A204.1 (cell line): ENCODE measurements at regions not wholly inside any gene's neighbourhood (a gene's known extent, or its start where the extent isn't known, plus 50 kb on each side); places are given as distances from the start of the nearest gene placed in this dataset.
"Not testable (repeated sequence)": the region's sequence is repeated elsewhere in the genome, so short reads cannot be mapped to it uniquely, and the experiment has no call there.

ENCODE experiments used
- FAIRE-seq: peaks from 2 replicates; lab custom pipeline; 2012; peaks lifted over from hg19 to GRCh38; lab: Jason Lieb, UNC

- FAIRE-seq, result no peak
These were observed 437.9 kb downstream of the AACS start for GRCh38 chr12:125503128-125503527.

- no peak for FAIRE-seq
These were observed 444.0 kb downstream of the AACS start for GRCh38 chr12:125509195-125509594.

- FAIRE-seq, result no peak
These were observed 447.5 kb downstream of the AACS start for GRCh38 chr12:125512541-125513298.

- no peak for FAIRE-seq
These were observed 450.7 kb downstream of the AACS start for GRCh38 chr12:125515887-125516286.

- FAIRE-seq, result no peak
These were observed 452.8 kb downstream of the AACS start for GRCh38 chr12:125518074-125518473.

- no peak for FAIRE-seq
These were observed 453.9 kb downstream of the AACS start for GRCh38 chr12:125519026-125519651.

- FAIRE-seq, result no peak
These were observed 460.6 kb downstream of the AACS start for GRCh38 chr12:125525879-125526278.

- FAIRE-seq, result no peak
These were observed 463.0 kb downstream of the AACS start for GRCh38 chr12:125528281-125528680.

- no peak for FAIRE-seq
These were observed 465.0 kb downstream of the AACS start for GRCh38 chr12:125530201-125530600.

GRCh38 chr12:125530876-125531275 lies 465.6 kb downstream of the AACS start:
- FAIRE-seq, result no peak

GRCh38 chr12:125531574-125531973 lies 466.3 kb downstream of the AACS start:
- FAIRE-seq, result no peak

GRCh38 chr12:125533434-125534029 lies 468.3 kb downstream of the AACS start:
- no peak for FAIRE-seq

GRCh38 chr12:125538401-125539199 lies 473.4 kb downstream of the AACS start:
- FAIRE-seq, result no peak

GRCh38 chr12:125540580-125541204 lies 475.5 kb downstream of the AACS start:
- no peak for FAIRE-seq

GRCh38 chr12:125544960-125545359 lies 479.7 kb downstream of the AACS start:
- no peak for FAIRE-seq

GRCh38 chr12:125549171-125549570 lies 483.9 kb downstream of the AACS start:
- no peak for FAIRE-seq

GRCh38 chr12:125549836-125550235 lies 484.6 kb downstream of the AACS start:
- no peak for FAIRE-seq

- FAIRE-seq, result no peak
These were observed 487.1 kb downstream of the AACS start for GRCh38 chr12:125552295-125552694.

GRCh38 chr12:125561008-125561407 lies 495.8 kb downstream of the AACS start:
- FAIRE-seq, result not testable (repeated sequence)

GRCh38 chr12:125564753-125565152 lies 499.5 kb downstream of the AACS start:
- FAIRE-seq, result no peak

GRCh38 chr12:125567581-125567980 lies 502.3 kb downstream of the AACS start:
- no peak for FAIRE-seq

- FAIRE-seq, result no peak
These were observed 503.1 kb downstream of the AACS start for GRCh38 chr12:125568306-125568705.
